Natural killer cell (primary cell): ENCODE measurements at regions not wholly inside any gene's neighbourhood (a gene's known extent, or its start where the extent isn't known, plus 50 kb on each side); places are given as distances from the start of the nearest gene placed in this dataset.

Source experiments
- ATAC-seq, 3 donors: fragments of 150-1000 bp in 2 of 3; fragments of 200-7000 bp in 1 of 3; cut with Tn5 transposase; 1 replicate in 1 of 3; 2 replicates in 2 of 3; pipeline ENCODE4 v1.10.0; 2021; ENCODE audit warnings: mild to moderate bottlenecking in 2 of 3, moderate library complexity in 2 of 3
- DNase-seq, 2 donors: peaks; one replicate each; pipeline versions ENCODE4 v3.0.0 to v3.0.0-alpha.2; 2013 to 2021; ENCODE audit warnings: mixed read lengths in 1 of 2
- H3K27ac ChIP-seq: one replicate; pipeline ENCODE4 v1.5.1; 2013; ENCODE audit warnings: mild to moderate bottlenecking, low read length
- H3K27me3 ChIP-seq: one replicate; pipeline ENCODE4 v1.6.1; 2013; ENCODE audit warnings: low read length; ENCODE audit not compliant: control insufficient read depth, insufficient read depth
- H3K36me3 ChIP-seq: one replicate; pipeline ENCODE4 v1.6.1; 2013; ENCODE audit warnings: low read length; ENCODE audit not compliant: control insufficient read depth, insufficient read depth
- H3K4me1 ChIP-seq: one replicate; pipeline ENCODE4 v1.6.1; 2013; ENCODE audit warnings: low read length; ENCODE audit not compliant: control insufficient read depth, insufficient read depth
- H3K4me3 ChIP-seq: one replicate; pipeline ENCODE4 v1.5.1; 2013; ENCODE audit warnings: low read length
- H3K9me3 ChIP-seq: one replicate; pipeline ENCODE4 v1.6.1; 2013; ENCODE audit warnings: low read length; ENCODE audit not compliant: control insufficient read depth, insufficient read depth
- H3K27ac Mint-ChIP-seq, 2 donors: one replicate each; pipeline ENCODE4 v1.8.0; 2022; ENCODE audit warnings: mild to moderate bottlenecking in 2 of 2, mixed read lengths in 2 of 2, moderate library complexity in 1 of 2
- H3K27me3 Mint-ChIP-seq, 2 donors: one replicate each; pipeline ENCODE4 v1.8.0; 2022; ENCODE audit warnings: low read depth in 2 of 2, mixed read lengths in 2 of 2
- H3K36me3 Mint-ChIP-seq: one replicate; pipeline ENCODE4 v1.8.0; 2022; ENCODE audit warnings: mixed read lengths
- H3K4me1 Mint-ChIP-seq, 2 donors: one replicate each; pipeline ENCODE4 v1.8.0; 2022; ENCODE audit warnings: mixed read lengths in 2 of 2
- H3K4me3 Mint-ChIP-seq: one replicate; pipeline ENCODE4 v1.8.0; 2022; ENCODE audit warnings: mild to moderate bottlenecking, moderate library complexity, mixed read lengths
- H3K9me3 Mint-ChIP-seq, 2 donors: one replicate each; pipeline ENCODE4 v1.8.0; 2022; ENCODE audit warnings: mixed read lengths in 2 of 2
- CTCF ChIP-seq: fragments of 200-600 bp; IDR thresholded peaks from one replicate; pipeline ENCODE4 v1.8.0; 2022; ENCODE audit warnings: antibody characterized with exemption
- WGBS: methylation state at CpG from one replicate; pipeline ENCODE4 v1.1.7; 2013; ENCODE audit warnings: missing lambda C conversion rate; ENCODE audit not compliant: insufficient coverage; 5-methylcytosine and 5-hydroxymethylcytosine counted together
- intact Hi-C: fragments of 100-400 bp; cut with micrococcal nuclease; formaldehyde crosslinking; loops from one replicate; pipeline ENCODE4 v1.14.2; 2022

- intact Hi-C loops: no loop called here
Observed at GRCh38 chr17:45688353-45688752, 95.8 kb upstream of the CRHR1 start.

GRCh38 chr17:45688820-45689219 is 95.3 kb upstream of the CRHR1 start:
- Mint-ChIP-seq H3K27ac (no peak overlapping the region), H3K4me3 (no peak overlapping the region), H3K9me3 (no peaks in the 10 kb centered on the region), H3K27me3 (peaks cover 13 to 41% of the 10 kb centered on the region in 2 donors), H3K4me1 (no peaks in the 10 kb centered on the region), H3K36me3 (no peaks in the 10 kb centered on the region)
- no peaks in the 10 kb centered on the region for H3K4me1 ChIP-seq
- intact Hi-C loops: no loop called here
- H3K36me3 ChIP-seq: no peaks in the 10 kb centered on the region
- ATAC-seq (no peak), DNase-seq (no peak)
- no peak for TF ChIP-seq CTCF
- WGBS: 90% methylated on average over 7 of the region's 7 CpGs
- H3K27ac ChIP-seq: no peak overlapping the region
- H3K9me3 ChIP-seq: no peaks in the 10 kb centered on the region
- H3K4me3 ChIP-seq: no peak overlapping the region
- H3K27me3 ChIP-seq: no peaks in the 10 kb centered on the region

More at GRCh38 chr17:45688353-45688752, 95.8 kb upstream of the CRHR1 start:
- TF ChIP-seq CTCF: no peak
- Mint-ChIP-seq H3K27me3 (peaks cover 10 to 39% of the 10 kb centered on the region in 2 donors), H3K36me3 (no peaks in the 10 kb centered on the region), H3K27ac (no peak overlapping the region), H3K9me3 (no peaks in the 10 kb centered on the region), H3K4me1 (no peaks in the 10 kb centered on the region), H3K4me3 (no peak overlapping the region)
- H3K27ac ChIP-seq: no peak overlapping the region
- no peaks in the 10 kb centered on the region for H3K36me3 ChIP-seq
- no peaks in the 10 kb centered on the region for H3K27me3 ChIP-seq
- ATAC-seq (no peak), DNase-seq (no peak)
- no peak overlapping the region for H3K4me3 ChIP-seq
- no peaks in the 10 kb centered on the region for H3K4me1 ChIP-seq
- 74% methylated on average over 8 of the region's 10 CpGs for WGBS
- no peaks in the 10 kb centered on the region for H3K9me3 ChIP-seq

- Histone ChIP-seq H3K4me3 (no peak overlapping the region), H3K36me3 (no peaks in the 10 kb centered on the region), H3K9me3 (no peaks in the 10 kb centered on the region), H3K27ac (no peak overlapping the region), H3K27me3 (no peaks in the 10 kb centered on the region), H3K4me1 (no peaks in the 10 kb centered on the region)
- Mint-ChIP-seq H3K4me3 (no peak overlapping the region), H3K27ac (no peak overlapping the region), H3K9me3 (no peaks in the 10 kb centered on the region), H3K36me3 (no peaks in the 10 kb centered on the region), H3K4me1 (no peaks in the 10 kb centered on the region), H3K27me3 (peaks cover 13 to 47% of the 10 kb centered on the region in 2 donors)
- no peak for DNase-seq
- ATAC-seq: no peak
- TF ChIP-seq CTCF: no peak
- intact Hi-C loops: no loop called here
- WGBS: 86% methylated on average over 3 of the region's 6 CpGs
Observed at GRCh38 chr17:45689451-45689850, 94.7 kb upstream of the CRHR1 start.

- Histone ChIP-seq H3K27me3 (no peaks in the 10 kb centered on the region), H3K36me3 (no peaks in the 10 kb centered on the region), H3K27ac (no peak overlapping the region), H3K4me3 (no peak overlapping the region), H3K4me1 (no peaks in the 10 kb centered on the region), H3K9me3 (no peaks in the 10 kb centered on the region)
- H3K4me1 Mint-ChIP-seq: no peaks in the 10 kb centered on the region
- ATAC-seq (no peak), DNase-seq (no peak)
- no peak overlapping the region for H3K4me3 Mint-ChIP-seq
- H3K27ac Mint-ChIP-seq: no peak overlapping the region
- H3K9me3 Mint-ChIP-seq: no peaks in the 10 kb centered on the region
- H3K36me3 Mint-ChIP-seq: no peaks in the 10 kb centered on the region
- peaks cover 20 to 60% of the 10 kb centered on the region in 2 donors for H3K27me3 Mint-ChIP-seq
- WGBS: 63% methylated on average over 13 of the region's 13 CpGs
- intact Hi-C loops: no loop called here
- no peak for TF ChIP-seq CTCF
Observed at GRCh38 chr17:45690625-45691275, 93.4 kb upstream of the CRHR1 start.
